Endothelial cell of umbilical vein (primary cell): ENCODE measurements at regions not wholly inside any gene's neighbourhood (a gene's known extent, or its start where the extent isn't known, plus 50 kb on each side); places are given as distances from the start of the nearest gene placed in this dataset.

Experiments
- BruUV-seq: library from RNA; stranded (reverse); fragments of 400-500 nt; replicated peaks from 2 replicates; lab custom pipeline; 2021; lab: Mats Ljungman, UMichigan
- CTCF ChIA-PET: fragments of 300-600, 350-600 bp; sonication (Branson Sonifier 250); formaldehyde crosslinking; loops from one replicate; lab custom pipeline; 2021; ENCODE audit warnings: antibody characterized with exemption, inconsistent platforms; lab: Charles Lee
- POLR2A ChIA-PET: fragments of 300-600, 350-600 bp; sonication (Branson Sonifier 250); formaldehyde crosslinking; loops from one replicate; lab custom pipeline; 2021; ENCODE audit warnings: antibody characterized with exemption, inconsistent platforms; lab: Charles Lee
- DNase-seq: peaks from one replicate; pipeline ENCODE4 v3.0.0-alpha.2; 2011; ENCODE audit warnings: low read depth, low spot score
- FAIRE-seq: peaks from 2 replicates; lab custom pipeline; 2011; peaks lifted over from hg19 to GRCh38; lab: Jason Lieb, UNC
- H2AFZ ChIP-seq: 2 replicates; pipeline ENCODE4 v1.6.0; 2012; ENCODE audit warnings: low read depth, low read length, control low read depth, inconsistent platforms
- H3K27ac ChIP-seq: 2 replicates; pipeline ENCODE4 v1.5.1; 2011; ENCODE audit warnings: low read depth, mild to moderate bottlenecking, control low read depth, low read length, moderate library complexity; ENCODE audit not compliant: insufficient read depth
- H3K27me3 ChIP-seq, 2 experiments: 2 replicates each; pipeline versions ENCODE4 v1.6.0 to v1.6.1; 2011; ENCODE audit warnings: low read length in 2 of 2, mixed read lengths in 1 of 2; ENCODE audit not compliant: control insufficient read depth in 2 of 2, insufficient read depth in 2 of 2
- H3K36me3 ChIP-seq, 2 experiments: 2 replicates in 1 of 2; 3 replicates in 1 of 2; pipeline ENCODE4 v1.5.1; 2011; ENCODE audit warnings: low read length in 2 of 2, mild to moderate bottlenecking in 1 of 2, moderate library complexity in 1 of 2; ENCODE audit not compliant: control insufficient read depth in 2 of 2, insufficient read depth in 2 of 2; ENCODE audit errors: extremely low read depth in 1 of 2
- H3K4me1 ChIP-seq: 3 replicates; pipeline ENCODE4 v1.5.1; 2011; ENCODE audit warnings: mild to moderate bottlenecking, low read length; ENCODE audit not compliant: control insufficient read depth, insufficient read depth; ENCODE audit errors: extremely low read depth
- H3K4me2 ChIP-seq: 2 replicates; pipeline ENCODE4 v1.6.1; 2011; ENCODE audit warnings: low read length, control low read depth, mixed read lengths; ENCODE audit not compliant: insufficient read depth
- H3K4me3 ChIP-seq, 3 experiments: fragments of 200-600 bp in 1 of 3; sonication (generic), shearing (Covaris generic) in 1 of 3; replicated peaks in 1 of 3; 2 replicates each; pipeline ENCODE4 v1.5.1; 2011 to 2016; ENCODE audit warnings: control low read depth in 3 of 3, low read length in 3 of 3, mild to moderate bottlenecking in 2 of 3, inconsistent platforms in 1 of 3, low read depth in 1 of 3, moderate library complexity in 1 of 3; ENCODE audit not compliant: insufficient read depth in 1 of 3
- H3K79me2 ChIP-seq: 2 replicates; pipeline ENCODE4 v1.6.0; 2012; ENCODE audit warnings: low read length, inconsistent platforms; ENCODE audit not compliant: control insufficient read depth, insufficient read depth
- H3K9ac ChIP-seq: replicated peaks from 2 replicates; pipeline ENCODE3; 2011; ENCODE audit warnings: low read length, control low read depth; ENCODE audit not compliant: insufficient read depth; ENCODE audit errors: extremely low read depth
- H3K9me1 ChIP-seq: replicated peaks from 3 replicates; pipeline ENCODE4 v1.6.0; 2011; ENCODE audit warnings: mild to moderate bottlenecking, low read length; ENCODE audit not compliant: control insufficient read depth, insufficient read depth; ENCODE audit errors: extremely low read depth
- H3K9me3 ChIP-seq: replicated peaks from 2 replicates; pipeline ENCODE4 v1.5.1; 2012; ENCODE audit warnings: low read length, inconsistent platforms; ENCODE audit not compliant: control insufficient read depth, insufficient read depth
- H4K20me1 ChIP-seq: replicated peaks from 2 replicates; pipeline ENCODE3; 2011; ENCODE audit warnings: mild to moderate bottlenecking, low read length; ENCODE audit not compliant: control insufficient read depth, insufficient read depth; ENCODE audit errors: extremely low read depth
- EZH2 ChIP-seq: IDR thresholded peaks from 2 replicates; pipeline ENCODE4 v1.6.1; 2012; ENCODE audit warnings: borderline replicate concordance, low read depth, mild to moderate bottlenecking, moderate library complexity, low read length, inconsistent platforms; ENCODE audit not compliant: severe bottlenecking
- FOS ChIP-seq: IDR thresholded peaks from 2 replicates; pipeline ENCODE4 v1.6.1; 2011; ENCODE audit warnings: mild to moderate bottlenecking, low read length, moderate library complexity, borderline replicate concordance; ENCODE audit not compliant: insufficient read depth
- GATA2 ChIP-seq: IDR thresholded peaks from 2 replicates; pipeline ENCODE4 v1.7.0; 2011; ENCODE audit warnings: low read depth, mild to moderate bottlenecking, moderate library complexity, mixed read lengths, low read length; ENCODE audit not compliant: insufficient read length, insufficient read depth
- JUN ChIP-seq: IDR thresholded peaks from 2 replicates; pipeline ENCODE4 v1.6.1; 2011; ENCODE audit warnings: borderline replicate concordance, low read depth; ENCODE audit not compliant: insufficient read length, insufficient read depth
- MYC ChIP-seq: IDR thresholded peaks from one replicate; pipeline ENCODE4 v1.6.1; 2011; ENCODE audit warnings: mild to moderate bottlenecking, low read depth, low read length
- POLR2A ChIP-seq: IDR thresholded peaks from 2 replicates; pipeline ENCODE4 v1.6.1; 2012; ENCODE audit warnings: low read depth, mild to moderate bottlenecking, control low read depth, low read length
- POLR2AphosphoS5 ChIP-seq: IDR thresholded peaks from 2 replicates; pipeline ENCODE4 v1.6.1; 2012; ENCODE audit warnings: low read depth, mild to moderate bottlenecking, control low read depth, low read length, moderate library complexity; ENCODE audit not compliant: insufficient read depth
- dilution Hi-C: fragments of 300-500 bp; cut with MboI; formaldehyde crosslinking; loops from one replicate; pipeline ENCODE4 v1.15.0; 2019; ENCODE audit warnings: low sequenced_read_pairs; ENCODE audit not compliant: extremely low pct_ligation_motif_present
- intact Hi-C: fragments of 100-400 bp; cut with micrococcal nuclease; formaldehyde crosslinking; loops from one replicate; pipeline ENCODE4 v1.10.0; 2022
- TF ChIP-seq, protein P1 (sequence below), 2 donors: IDR thresholded peaks; 1 replicate in 1 of 2; 2 replicates in 1 of 2; pipeline ENCODE4 v1.5.1; 2011; ENCODE audit warnings: low read length in 2 of 2, mild to moderate bottlenecking in 2 of 2, moderate library complexity in 2 of 2, control low read depth in 1 of 2, inconsistent platforms in 1 of 2, low read depth in 1 of 2; ENCODE audit not compliant: insufficient read depth in 1 of 2; ENCODE audit errors: extremely low read depth in 1 of 2
- TF ChIP-seq, protein P2 (sequence below): IDR thresholded peaks from 2 replicates; pipeline ENCODE4 v1.6.1; 2011; ENCODE audit not compliant: insufficient read depth, insufficient read length

DNA sequence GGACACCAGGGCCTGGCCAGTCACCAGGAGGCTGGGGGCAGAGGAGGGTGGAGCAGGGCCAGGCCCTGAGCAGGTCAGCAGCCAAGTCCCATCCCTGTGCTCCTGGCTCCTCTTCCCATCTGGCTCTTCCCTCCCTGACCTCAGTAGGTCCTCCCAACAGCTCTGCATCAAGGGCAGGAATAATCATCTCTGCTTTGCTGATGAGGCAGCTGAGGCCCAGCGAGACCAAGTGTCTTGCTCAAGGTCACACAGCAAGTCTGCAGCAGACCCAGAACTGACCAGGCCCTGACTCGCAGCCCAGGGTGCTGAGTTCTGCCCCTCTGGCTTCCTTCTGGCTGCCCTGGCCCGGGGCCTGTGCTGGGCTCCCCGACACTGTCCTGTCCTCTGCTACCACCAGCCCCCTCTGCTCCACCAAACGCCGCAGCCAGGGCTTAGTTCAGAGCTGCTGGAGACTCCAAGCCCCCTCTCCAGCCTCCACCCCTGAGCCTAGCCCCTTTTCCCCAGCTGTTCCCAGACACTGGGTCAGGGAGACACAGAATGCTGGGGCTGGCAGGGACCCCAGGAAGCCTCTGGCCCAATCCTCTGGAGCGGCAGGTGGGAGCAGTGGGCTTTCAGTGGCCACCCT is 224.9 kb downstream of the PTPRU start:
- dilution Hi-C loops, result no loop called here

More for the DNA sequence above, 224.9 kb downstream of the PTPRU start:
- Histone ChIP-seq H3K4me2 (no peak overlapping the region), H3K27me3 (no peaks in the 10 kb centered on the region), H3K36me3 (no peaks in the 10 kb centered on the region), H3K79me2 (no peaks in the 10 kb centered on the region), H3K4me3 (no peak overlapping the region), H3K4me1 (no peaks in the 10 kb centered on the region), H3K9me3 (no peaks in the 10 kb centered on the region), H3K9ac (no peak overlapping the region), H3K27ac (no peak overlapping the region), H3K9me1 (no peaks in the 10 kb centered on the region), H4K20me1 (no peaks in the 10 kb centered on the region), H2AFZ (no peak overlapping the region)
- TF ChIP-seq, protein P1, sequence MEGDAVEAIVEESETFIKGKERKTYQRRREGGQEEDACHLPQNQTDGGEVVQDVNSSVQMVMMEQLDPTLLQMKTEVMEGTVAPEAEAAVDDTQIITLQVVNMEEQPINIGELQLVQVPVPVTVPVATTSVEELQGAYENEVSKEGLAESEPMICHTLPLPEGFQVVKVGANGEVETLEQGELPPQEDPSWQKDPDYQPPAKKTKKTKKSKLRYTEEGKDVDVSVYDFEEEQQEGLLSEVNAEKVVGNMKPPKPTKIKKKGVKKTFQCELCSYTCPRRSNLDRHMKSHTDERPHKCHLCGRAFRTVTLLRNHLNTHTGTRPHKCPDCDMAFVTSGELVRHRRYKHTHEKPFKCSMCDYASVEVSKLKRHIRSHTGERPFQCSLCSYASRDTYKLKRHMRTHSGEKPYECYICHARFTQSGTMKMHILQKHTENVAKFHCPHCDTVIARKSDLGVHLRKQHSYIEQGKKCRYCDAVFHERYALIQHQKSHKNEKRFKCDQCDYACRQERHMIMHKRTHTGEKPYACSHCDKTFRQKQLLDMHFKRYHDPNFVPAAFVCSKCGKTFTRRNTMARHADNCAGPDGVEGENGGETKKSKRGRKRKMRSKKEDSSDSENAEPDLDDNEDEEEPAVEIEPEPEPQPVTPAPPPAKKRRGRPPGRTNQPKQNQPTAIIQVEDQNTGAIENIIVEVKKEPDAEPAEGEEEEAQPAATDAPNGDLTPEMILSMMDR (IDR thresholded peaks at IDR 0.05; ENCODE audit: extremely low read depth in 1 of 2, insufficient read depth in 1 of 2, low read depth in 1 of 2, low read length in 2 of 2), result no peak
- TF ChIP-seq POLR2A, result no peak
- TF ChIP-seq EZH2, result no peak
- TF ChIP-seq, protein P2, sequence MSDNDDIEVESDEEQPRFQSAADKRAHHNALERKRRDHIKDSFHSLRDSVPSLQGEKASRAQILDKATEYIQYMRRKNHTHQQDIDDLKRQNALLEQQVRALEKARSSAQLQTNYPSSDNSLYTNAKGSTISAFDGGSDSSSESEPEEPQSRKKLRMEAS, result no peak
- no peak for TF ChIP-seq POLR2AphosphoS5
- TF ChIP-seq GATA2, result no peak
- no peak for TF ChIP-seq JUN
- TF ChIP-seq FOS, result no peak
- no peak for TF ChIP-seq MYC
- no peak for DNase-seq
- intact Hi-C loops, result no loop called here
- ChIA-PET POLR2A (no interaction called here), CTCF (no interaction called here)
- BruUV-seq, result no TSS peak
- no peak for FAIRE-seq
